ENCODE measurements at regions not wholly inside any gene's neighbourhood (a gene's known extent, or its start where the extent isn't known, plus 50 kb on each side); places are given as distances from the start of the nearest gene placed in this dataset.
"Not testable (repeated sequence)": the region's sequence is repeated elsewhere in the genome, so short reads cannot be mapped to it uniquely, and the experiment has no call there.

DNA sequence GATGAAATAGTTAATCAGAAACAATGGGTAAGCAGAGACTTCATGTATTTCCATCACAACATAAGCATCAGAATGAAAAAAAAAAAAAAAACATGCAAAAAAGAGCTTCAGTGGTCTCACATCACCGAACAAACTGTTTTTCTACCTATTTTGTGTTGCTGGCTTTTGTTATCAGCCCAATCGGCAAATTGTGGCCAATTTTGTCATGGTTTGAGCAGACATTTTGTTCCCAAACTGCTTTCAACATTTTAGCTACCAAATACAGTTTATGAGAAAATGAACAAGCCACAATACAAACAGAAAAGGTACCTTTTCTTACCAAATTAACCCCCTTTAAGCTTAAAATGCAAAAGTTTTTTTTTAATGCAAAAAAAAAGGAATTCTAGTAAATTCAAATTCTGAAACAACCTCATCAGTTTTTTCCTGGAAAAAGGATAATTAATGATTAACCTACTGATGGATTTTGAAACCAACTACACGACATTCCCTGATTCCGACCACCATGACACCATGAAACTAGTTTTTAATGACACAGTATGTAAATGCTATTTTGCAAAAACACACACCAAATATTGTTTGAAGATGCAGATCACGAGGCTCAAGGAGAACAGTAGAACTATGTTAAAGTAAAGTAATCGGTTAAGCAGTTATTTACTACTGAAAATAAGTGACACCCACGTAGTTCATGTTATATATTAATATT lies 316.7 kb downstream of the BCL2L11 start:
- H3K9ac ChIP-seq (ENCODE audit: low read depth, low read length); H3K4me2 ChIP-seq (ENCODE audit: low read depth, low read length); in situ Hi-C loops (cut with MboI; ENCODE audit: low sequenced_read_pairs); POLR2A ChIA-PET (ENCODE audit: unreplicated experiment); H3K4me1 ChIP-seq (ENCODE audit: control insufficient read depth, insufficient read depth, low read length); H3K27ac ChIP-seq (ENCODE audit: insufficient read depth, low read length); H3K56ac ChIP-seq (ENCODE audit: extremely low read depth, insufficient read depth, low read length); H3K36me3 ChIP-seq (ENCODE audit: control insufficient read depth, insufficient read depth, low read length); H4K8ac ChIP-seq (ENCODE audit: low read depth in 2 of 2, low read length in 2 of 2); ATAC-seq (ENCODE audit: low read depth); H3K14ac ChIP-seq (replicated peaks; ENCODE audit: low read depth, low read length); H3K9me1 ChIP-seq (ENCODE audit: insufficient read depth, low read length); H3K4ac ChIP-seq (ENCODE audit: low read depth, low read length); H3K27me3 ChIP-seq (ENCODE audit: control insufficient read depth, insufficient read depth, low read length); H2AK9ac ChIP-seq (replicated peaks; ENCODE audit: low read depth, low read length, poor library complexity); H3K4me3 ChIP-seq (ENCODE audit: insufficient read depth, low read depth, low read length); H2AFZ ChIP-seq (replicated peaks; ENCODE audit: low read length, poor library complexity); H3K9me3 ChIP-seq (ENCODE audit: control insufficient read depth, insufficient read depth, low read length); H2AK5ac ChIP-seq (ENCODE audit: low read depth, low read length); H3K18ac ChIP-seq (ENCODE audit: low read depth, low read length); DNase-seq; dilution Hi-C loops (cut with HindIII; ENCODE audit: low sequenced_read_pairs, unreplicated experiment); H4K5ac ChIP-seq (ENCODE audit: low read depth, low read length); CTCF ChIA-PET; intact Hi-C loops (cut with micrococcal nuclease); H4K91ac ChIP-seq (ENCODE audit: insufficient read depth, low read depth, low read length); H2BK15ac ChIP-seq (ENCODE audit: low read depth, low read length); H2BK20ac ChIP-seq (ENCODE audit: low read depth, low read length); H2BK120ac ChIP-seq (ENCODE audit: low read depth, low read length); H2BK5ac ChIP-seq (ENCODE audit: low read depth, low read length, poor library complexity, severe bottlenecking); BruUV-seq (replicated peaks); H3K23ac ChIP-seq (ENCODE audit: low read depth, low read length); H3K79me1 ChIP-seq (ENCODE audit: low read depth in 1 of 2, low read length in 2 of 2): not testable (repeated sequence)
- H4K20me1 ChIP-seq (ENCODE audit: insufficient read depth, low read length), result peaks cover 24% of the 10 kb centered on the region
- WGBS, 2 experiments (ENCODE audit: extremely low coverage in 2 of 2, insufficient read length in 1 of 2), result no CpG with 5 or more reads among the region's 7 CpGs

DNA sequence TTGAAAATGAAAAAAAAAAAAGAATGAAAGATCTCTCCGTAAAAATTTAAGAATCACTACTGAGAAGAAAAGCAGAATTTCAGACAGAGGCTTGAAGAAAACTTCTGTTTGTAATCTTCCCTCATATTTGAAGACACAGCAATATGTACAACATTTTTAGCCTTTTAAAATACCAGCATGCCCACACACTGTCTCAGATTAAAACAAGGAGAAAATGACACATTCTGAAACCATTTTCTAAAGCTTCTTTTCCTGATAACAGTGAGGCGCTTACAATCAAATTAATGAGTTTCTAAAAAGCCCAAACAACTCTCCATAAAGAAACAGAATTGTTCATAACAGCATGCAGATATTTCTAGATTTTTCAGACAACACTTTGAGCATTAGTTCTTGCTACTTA lies 317.4 kb downstream of the BCL2L11 start:
- H3K14ac ChIP-seq (replicated peaks; ENCODE audit: low read depth, low read length); H2BK5ac ChIP-seq (ENCODE audit: low read depth, low read length, poor library complexity, severe bottlenecking); H2AFZ ChIP-seq (replicated peaks; ENCODE audit: low read length, poor library complexity); H2AK5ac ChIP-seq (ENCODE audit: low read depth, low read length); H3K9ac ChIP-seq (ENCODE audit: low read depth, low read length); CTCF ChIA-PET; H3K9me1 ChIP-seq (ENCODE audit: insufficient read depth, low read length); BruUV-seq (replicated peaks); H3K27ac ChIP-seq (ENCODE audit: insufficient read depth, low read length); H3K36me3 ChIP-seq (ENCODE audit: control insufficient read depth, insufficient read depth, low read length); H3K4me1 ChIP-seq (ENCODE audit: control insufficient read depth, insufficient read depth, low read length); intact Hi-C loops (cut with micrococcal nuclease); H4K8ac ChIP-seq (ENCODE audit: low read depth in 2 of 2, low read length in 2 of 2); H3K9me3 ChIP-seq (ENCODE audit: control insufficient read depth, insufficient read depth, low read length); H4K5ac ChIP-seq (ENCODE audit: low read depth, low read length); H3K4ac ChIP-seq (ENCODE audit: low read depth, low read length); H3K23ac ChIP-seq (ENCODE audit: low read depth, low read length); H3K56ac ChIP-seq (ENCODE audit: extremely low read depth, insufficient read depth, low read length); H4K91ac ChIP-seq (ENCODE audit: insufficient read depth, low read depth, low read length); H3K4me3 ChIP-seq (ENCODE audit: insufficient read depth, low read depth, low read length); H2AK9ac ChIP-seq (replicated peaks; ENCODE audit: low read depth, low read length, poor library complexity); H3K4me2 ChIP-seq (ENCODE audit: low read depth, low read length); dilution Hi-C loops (cut with HindIII; ENCODE audit: low sequenced_read_pairs, unreplicated experiment); H2BK20ac ChIP-seq (ENCODE audit: low read depth, low read length); DNase-seq; H2BK15ac ChIP-seq (ENCODE audit: low read depth, low read length); H3K18ac ChIP-seq (ENCODE audit: low read depth, low read length); POLR2A ChIA-PET (ENCODE audit: unreplicated experiment); in situ Hi-C loops (cut with MboI; ENCODE audit: low sequenced_read_pairs); H3K27me3 ChIP-seq (ENCODE audit: control insufficient read depth, insufficient read depth, low read length); H2BK120ac ChIP-seq (ENCODE audit: low read depth, low read length); H3K79me1 ChIP-seq (ENCODE audit: low read depth in 1 of 2, low read length in 2 of 2): not testable (repeated sequence)
- peaks cover 20% of the 10 kb centered on the region for H4K20me1 ChIP-seq (ENCODE audit: insufficient read depth, low read length)
- no CpG with 5 or more reads among the region's 2 CpGs for WGBS, 2 experiments (ENCODE audit: extremely low coverage in 2 of 2, insufficient read length in 1 of 2)
- ATAC-seq (ENCODE audit: low read depth), result peak; percentile 36; the same call in 1 of the 2 replicates
